Right lobe of liver (tissue), 4 donors: ENCODE measurements at regions not wholly inside any gene's neighbourhood (a gene's known extent, or its start where the extent isn't known, plus 50 kb on each side); places are given as distances from the start of the nearest gene placed in this dataset.

Experiments used
- POLR2A ChIP-seq: fragments of 450-650 bp; IDR thresholded peaks from one replicate; pipeline ENCODE4 v1.6.1; 2017; ENCODE audit warnings: antibody characterized with exemption, mild to moderate bottlenecking
- TF ChIP-seq, protein P1 (sequence below), 4 donors: fragments of 200-600 bp in 3 of 4; fragments of 450-650 bp in 1 of 4; IDR thresholded peaks; one replicate each; pipeline versions ENCODE4 v1.5.1 to v1.8.0; 2016 to 2022; ENCODE audit warnings: antibody characterized with exemption in 4 of 4, mild to moderate bottlenecking in 2 of 4
- donor health status: DM: no; HTN: no; CAD: no.
- donor health status: DM: no; HTN: no; CAD: no.
- donor health status: DM: no; HTN: yes; CAD: no.

DNA sequence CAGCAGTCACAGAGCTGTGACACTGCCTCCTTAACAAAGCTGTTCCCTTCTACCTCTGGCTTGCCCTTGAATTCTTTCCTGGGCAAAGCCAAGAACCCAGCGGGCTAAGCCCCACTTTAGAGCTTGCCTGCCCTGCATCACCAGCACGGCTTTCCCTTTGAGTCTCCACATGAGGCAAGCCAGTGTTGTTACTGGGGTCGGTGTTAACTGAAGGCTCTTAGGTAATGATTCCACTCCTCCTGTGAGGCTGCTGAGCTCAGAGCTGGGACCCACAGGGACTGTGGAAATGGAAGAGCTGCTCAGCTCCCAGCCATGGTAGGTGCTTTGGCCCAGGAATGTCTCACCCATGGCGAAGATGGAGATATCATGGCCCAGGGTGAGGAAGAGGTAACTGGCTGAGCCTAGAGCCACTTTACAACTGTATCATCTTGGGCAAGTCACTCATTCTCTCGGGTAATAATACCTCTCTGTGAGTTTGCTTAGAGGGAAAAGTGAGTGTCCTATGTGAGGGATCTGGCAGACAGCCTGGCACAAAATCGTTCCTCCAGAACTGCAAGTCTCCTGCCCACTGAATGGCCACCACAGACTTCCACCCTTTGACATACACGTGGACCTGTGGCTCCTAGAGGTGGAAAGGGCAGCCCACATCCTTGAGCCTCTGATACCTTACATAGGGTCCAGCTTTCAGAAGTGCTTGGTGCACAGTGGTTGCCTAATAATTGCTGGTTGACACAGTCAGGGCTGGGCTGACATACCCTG lies 654.1 kb downstream of the PTPRU start:
- TF ChIP-seq, protein P1, sequence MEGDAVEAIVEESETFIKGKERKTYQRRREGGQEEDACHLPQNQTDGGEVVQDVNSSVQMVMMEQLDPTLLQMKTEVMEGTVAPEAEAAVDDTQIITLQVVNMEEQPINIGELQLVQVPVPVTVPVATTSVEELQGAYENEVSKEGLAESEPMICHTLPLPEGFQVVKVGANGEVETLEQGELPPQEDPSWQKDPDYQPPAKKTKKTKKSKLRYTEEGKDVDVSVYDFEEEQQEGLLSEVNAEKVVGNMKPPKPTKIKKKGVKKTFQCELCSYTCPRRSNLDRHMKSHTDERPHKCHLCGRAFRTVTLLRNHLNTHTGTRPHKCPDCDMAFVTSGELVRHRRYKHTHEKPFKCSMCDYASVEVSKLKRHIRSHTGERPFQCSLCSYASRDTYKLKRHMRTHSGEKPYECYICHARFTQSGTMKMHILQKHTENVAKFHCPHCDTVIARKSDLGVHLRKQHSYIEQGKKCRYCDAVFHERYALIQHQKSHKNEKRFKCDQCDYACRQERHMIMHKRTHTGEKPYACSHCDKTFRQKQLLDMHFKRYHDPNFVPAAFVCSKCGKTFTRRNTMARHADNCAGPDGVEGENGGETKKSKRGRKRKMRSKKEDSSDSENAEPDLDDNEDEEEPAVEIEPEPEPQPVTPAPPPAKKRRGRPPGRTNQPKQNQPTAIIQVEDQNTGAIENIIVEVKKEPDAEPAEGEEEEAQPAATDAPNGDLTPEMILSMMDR (IDR thresholded peaks at IDR 0.05) = no peak
- no peak for TF ChIP-seq POLR2A
